C4-2B (cell line): ENCODE measurements at regions not wholly inside any gene's neighbourhood (a gene's known extent, or its start where the extent isn't known, plus 50 kb on each side); places are given as distances from the start of the nearest gene placed in this dataset.

Experiments
- ZFX ChIP-seq: fragments of 450-650 bp; IDR thresholded peaks from 2 replicates; pipeline ENCODE4 v1.6.1; 2017
- TF ChIP-seq, protein P1 (sequence below): fragments of 450-650 bp; conservative IDR thresholded peaks from 2 replicates; pipeline ENCODE4 v1.5.1; 2017; ENCODE audit warnings: mild to moderate bottlenecking

DNA sequence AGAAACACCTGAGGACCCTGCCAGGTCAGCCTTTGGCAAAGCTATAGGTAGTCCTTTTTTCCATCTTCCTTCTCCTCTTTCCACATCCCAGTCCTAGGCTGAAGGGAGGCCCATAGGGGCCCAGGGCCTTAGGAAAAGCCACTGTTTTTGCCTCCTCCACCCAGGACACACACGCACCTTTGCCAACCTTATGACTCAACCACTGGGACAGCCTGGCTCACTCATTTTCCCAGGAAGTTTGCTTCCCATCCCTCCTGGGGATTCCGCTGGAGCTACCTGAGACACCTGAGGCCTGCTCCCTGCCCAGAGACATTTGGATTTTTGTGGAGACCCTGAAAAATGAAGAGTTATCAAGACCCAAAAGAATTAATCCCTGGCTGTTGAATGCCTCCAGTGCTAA lies 273.4 kb upstream of the SIX2 start:
- TF ChIP-seq, protein P1, sequence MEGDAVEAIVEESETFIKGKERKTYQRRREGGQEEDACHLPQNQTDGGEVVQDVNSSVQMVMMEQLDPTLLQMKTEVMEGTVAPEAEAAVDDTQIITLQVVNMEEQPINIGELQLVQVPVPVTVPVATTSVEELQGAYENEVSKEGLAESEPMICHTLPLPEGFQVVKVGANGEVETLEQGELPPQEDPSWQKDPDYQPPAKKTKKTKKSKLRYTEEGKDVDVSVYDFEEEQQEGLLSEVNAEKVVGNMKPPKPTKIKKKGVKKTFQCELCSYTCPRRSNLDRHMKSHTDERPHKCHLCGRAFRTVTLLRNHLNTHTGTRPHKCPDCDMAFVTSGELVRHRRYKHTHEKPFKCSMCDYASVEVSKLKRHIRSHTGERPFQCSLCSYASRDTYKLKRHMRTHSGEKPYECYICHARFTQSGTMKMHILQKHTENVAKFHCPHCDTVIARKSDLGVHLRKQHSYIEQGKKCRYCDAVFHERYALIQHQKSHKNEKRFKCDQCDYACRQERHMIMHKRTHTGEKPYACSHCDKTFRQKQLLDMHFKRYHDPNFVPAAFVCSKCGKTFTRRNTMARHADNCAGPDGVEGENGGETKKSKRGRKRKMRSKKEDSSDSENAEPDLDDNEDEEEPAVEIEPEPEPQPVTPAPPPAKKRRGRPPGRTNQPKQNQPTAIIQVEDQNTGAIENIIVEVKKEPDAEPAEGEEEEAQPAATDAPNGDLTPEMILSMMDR, result no peak
- TF ChIP-seq ZFX, result no peak
